Neural crest cell (in vitro differentiated cells): ENCODE measurements at regions not wholly inside any gene's neighbourhood (a gene's known extent, or its start where the extent isn't known, plus 50 kb on each side); places are given as distances from the start of the nearest gene placed in this dataset.

ENCODE experiments used
- DNase-seq: peaks from one replicate; pipeline ENCODE4 v3.0.0; 2021; ENCODE audit warnings: low read depth, mixed read lengths, low spot score
- H3K27ac Mint-ChIP-seq: one replicate; pipeline ENCODE4 v1.8.0; 2021; ENCODE audit warnings: mild to moderate bottlenecking, mixed read lengths; ENCODE audit not compliant: unreplicated experiment
- H3K27me3 Mint-ChIP-seq: 2 replicates; pipeline ENCODE4 v1.8.0; 2021; ENCODE audit warnings: low read depth, mild to moderate bottlenecking, mixed read lengths
- H3K36me3 Mint-ChIP-seq: 2 replicates; pipeline ENCODE4 v1.8.0; 2021; ENCODE audit warnings: low read depth, mild to moderate bottlenecking, mixed read lengths
- H3K4me1 Mint-ChIP-seq: 2 replicates; pipeline ENCODE4 v1.8.0; 2021; ENCODE audit warnings: mixed read lengths
- H3K4me3 Mint-ChIP-seq: one replicate; pipeline ENCODE4 v1.8.0; 2021; ENCODE audit warnings: mild to moderate bottlenecking, mixed read lengths
- H3K9me3 Mint-ChIP-seq: 2 replicates; pipeline ENCODE4 v1.8.0; 2021; ENCODE audit warnings: mixed read lengths
- TF ChIP-seq, protein P1 (sequence below): fragments of 200-600 bp; sonication (generic); conservative IDR thresholded peaks from 2 replicates; pipeline ENCODE4 v1.5.0; 2021; ENCODE audit warnings: antibody characterized with exemption, mild to moderate bottlenecking

DNA sequence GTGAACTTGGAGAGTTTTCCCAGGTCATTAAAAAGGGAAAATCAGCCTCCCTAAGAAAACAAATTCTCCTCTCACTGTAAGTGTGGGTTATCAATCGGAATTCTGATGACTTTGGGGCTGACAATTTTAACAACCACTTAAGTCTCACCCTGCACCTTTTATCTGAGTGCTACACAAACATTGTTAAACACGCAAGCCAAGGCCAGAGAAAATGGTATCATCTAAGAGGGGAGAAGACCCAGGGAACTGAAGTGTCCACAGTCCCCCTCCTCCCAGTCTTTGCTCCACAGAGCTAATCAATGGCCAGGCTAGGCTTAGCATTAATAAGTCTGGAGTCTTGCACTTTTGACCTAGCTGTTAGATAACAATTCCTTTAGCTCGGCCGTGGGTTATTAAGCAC is 51.7 kb upstream of the TBX5 start:
- Mint-ChIP-seq H3K36me3 (no peaks in the 10 kb centered on the region), H3K9me3 (no peaks in the 10 kb centered on the region), H3K4me3 (no peak overlapping the region), H3K4me1 (no peaks in the 10 kb centered on the region), H3K27me3 (peaks cover 97% of the 10 kb centered on the region), H3K27ac (no peak overlapping the region)
- no peak for DNase-seq
- TF ChIP-seq, protein P1, sequence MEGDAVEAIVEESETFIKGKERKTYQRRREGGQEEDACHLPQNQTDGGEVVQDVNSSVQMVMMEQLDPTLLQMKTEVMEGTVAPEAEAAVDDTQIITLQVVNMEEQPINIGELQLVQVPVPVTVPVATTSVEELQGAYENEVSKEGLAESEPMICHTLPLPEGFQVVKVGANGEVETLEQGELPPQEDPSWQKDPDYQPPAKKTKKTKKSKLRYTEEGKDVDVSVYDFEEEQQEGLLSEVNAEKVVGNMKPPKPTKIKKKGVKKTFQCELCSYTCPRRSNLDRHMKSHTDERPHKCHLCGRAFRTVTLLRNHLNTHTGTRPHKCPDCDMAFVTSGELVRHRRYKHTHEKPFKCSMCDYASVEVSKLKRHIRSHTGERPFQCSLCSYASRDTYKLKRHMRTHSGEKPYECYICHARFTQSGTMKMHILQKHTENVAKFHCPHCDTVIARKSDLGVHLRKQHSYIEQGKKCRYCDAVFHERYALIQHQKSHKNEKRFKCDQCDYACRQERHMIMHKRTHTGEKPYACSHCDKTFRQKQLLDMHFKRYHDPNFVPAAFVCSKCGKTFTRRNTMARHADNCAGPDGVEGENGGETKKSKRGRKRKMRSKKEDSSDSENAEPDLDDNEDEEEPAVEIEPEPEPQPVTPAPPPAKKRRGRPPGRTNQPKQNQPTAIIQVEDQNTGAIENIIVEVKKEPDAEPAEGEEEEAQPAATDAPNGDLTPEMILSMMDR: no peak
